ENCODE measurements at regions not wholly inside any gene's neighbourhood (a gene's known extent, or its start where the extent isn't known, plus 50 kb on each side); places are given as distances from the start of the nearest gene placed in this dataset.

- no peak overlapping the region for H3K4me3 ChIP-seq (ENCODE audit: low read depth, low read length)
- H3K36me3 ChIP-seq (ENCODE audit: control insufficient read depth, insufficient read depth, low read length), result no peaks in the 10 kb centered on the region
- no peak for DNase-seq (ENCODE audit: low read depth)
- TF ChIP-seq CTCF (IDR thresholded peaks at IDR 0.05; ENCODE audit: insufficient read depth, low read length, poor library complexity, severe bottlenecking), result no peak
- no peaks in the 10 kb centered on the region for H3K27me3 ChIP-seq (ENCODE audit: control insufficient read depth, insufficient read depth, low read length)
These were observed 202.6 kb downstream of the PPP1R3A start for GRCh38 chr7:113715981-113716856.

GRCh38 chr7:113715262-113715661 is 203.5 kb downstream of the PPP1R3A start:
- Histone ChIP-seq H3K36me3 (ENCODE audit: control insufficient read depth, insufficient read depth, low read length) (no peaks in the 10 kb centered on the region), H3K27me3 (ENCODE audit: control insufficient read depth, insufficient read depth, low read length) (no peaks in the 10 kb centered on the region), H3K4me3 (ENCODE audit: low read depth, low read length) (no peak overlapping the region)
- no peak for TF ChIP-seq CTCF (IDR thresholded peaks at IDR 0.05; ENCODE audit: insufficient read depth, low read length, poor library complexity, severe bottlenecking)
- DNase-seq (ENCODE audit: low read depth), result no peak

GRCh38 chr7:113710310-113711096 is 208.3 kb downstream of the PPP1R3A start:
- no peaks in the 10 kb centered on the region for H3K27me3 ChIP-seq (ENCODE audit: control insufficient read depth, insufficient read depth, low read length)

GRCh38 chr7:113705439-113705838 is 213.4 kb downstream of the PPP1R3A start:
- H3K27me3 ChIP-seq (ENCODE audit: control insufficient read depth, insufficient read depth, low read length), result no peaks in the 10 kb centered on the region
- TF ChIP-seq CTCF (IDR thresholded peaks at IDR 0.05; ENCODE audit: insufficient read depth, low read length, poor library complexity, severe bottlenecking), result no peak
- no peak overlapping the region for H3K4me3 ChIP-seq (ENCODE audit: low read depth, low read length)
- no peaks in the 10 kb centered on the region for H3K36me3 ChIP-seq (ENCODE audit: control insufficient read depth, insufficient read depth, low read length)
- no peak for DNase-seq (ENCODE audit: low read depth)

More at GRCh38 chr7:113710310-113711096, 208.3 kb downstream of the PPP1R3A start:
- TF ChIP-seq CTCF (IDR thresholded peaks at IDR 0.05; ENCODE audit: insufficient read depth, low read length, poor library complexity, severe bottlenecking), result peak; percentile 97
- peak; percentile 48 for DNase-seq (ENCODE audit: low read depth)
- no peak overlapping the region for H3K4me3 ChIP-seq (ENCODE audit: low read depth, low read length)
- no peaks in the 10 kb centered on the region for H3K36me3 ChIP-seq (ENCODE audit: control insufficient read depth, insufficient read depth, low read length)

- no peak overlapping the region for H3K4me3 ChIP-seq (ENCODE audit: low read depth, low read length)
- DNase-seq (ENCODE audit: low read depth), result peak; percentile 2
- peak; percentile 75 for TF ChIP-seq CTCF (IDR thresholded peaks at IDR 0.05; ENCODE audit: insufficient read depth, low read length, poor library complexity, severe bottlenecking)
These were observed 220.1 kb downstream of the PPP1R3A start for GRCh38 chr7:113698556-113699220.

More at GRCh38 chr7:113698556-113699220, 220.1 kb downstream of the PPP1R3A start:
- no peaks in the 10 kb centered on the region for H3K36me3 ChIP-seq (ENCODE audit: control insufficient read depth, insufficient read depth, low read length)
- H3K27me3 ChIP-seq (ENCODE audit: control insufficient read depth, insufficient read depth, low read length), result no peaks in the 10 kb centered on the region
